Esophagus muscularis mucosa (tissue), 4 donors: ENCODE measurements at regions not wholly inside any gene's neighbourhood (a gene's known extent, or its start where the extent isn't known, plus 50 kb on each side); places are given as distances from the start of the nearest gene placed in this dataset.
"Not testable (repeated sequence)": the region's sequence is repeated elsewhere in the genome, so short reads cannot be mapped to it uniquely, and the experiment has no call there.

Experiments
- DNase-seq: peaks from one replicate; pipeline ENCODE4 v3.0.0-alpha.2; 2017; ENCODE audit errors: extremely low spot score
- H3K27ac ChIP-seq, 4 donors: fragments of 200-600 bp; sonication (generic); replicated peaks in 1 of 4; 1 replicate in 3 of 4; 2 replicates in 1 of 4; pipeline ENCODE4 v1.5.1; 2016 to 2019; ENCODE audit warnings: mild to moderate bottlenecking in 1 of 4
- H3K27me3 ChIP-seq, 4 donors: fragments of 200-600 bp; sonication (generic); one replicate each; pipeline versions ENCODE4 v1.5.1 to v1.6.0; 2016 to 2019
- H3K36me3 ChIP-seq, 4 donors: fragments of 200-600 bp; sonication (generic); one replicate each; pipeline ENCODE4 v1.5.1; 2016 to 2019
- H3K4me1 ChIP-seq, 4 donors: fragments of 200-600 bp; sonication (generic); one replicate each; pipeline ENCODE4 v1.5.1; 2016 to 2019
- H3K4me3 ChIP-seq, 4 donors: fragments of 200-600 bp; sonication (generic); 1 replicate in 2 of 4; 2 replicates in 2 of 4; pipeline ENCODE4 v1.5.1; 2016 to 2019; ENCODE audit warnings: mild to moderate bottlenecking in 4 of 4, moderate library complexity in 1 of 4
- H3K9me3 ChIP-seq, 4 donors: fragments of 200-600 bp; sonication (generic); 1 replicate in 3 of 4; 2 replicates in 1 of 4; pipeline ENCODE4 v1.5.1; 2016 to 2019
- EP300 ChIP-seq: sonication (generic); formaldehyde crosslinking; IDR thresholded peaks from one replicate; pipeline ENCODE4 v1.6.1; 2017; ENCODE audit warnings: antibody characterized with exemption
- POLR2A ChIP-seq: fragments of 450-650 bp; IDR thresholded peaks from one replicate; pipeline ENCODE4 v1.6.1; 2017; ENCODE audit warnings: antibody characterized with exemption, moderate library complexity, mild to moderate bottlenecking, low read depth
- POLR2AphosphoS5 ChIP-seq, 2 donors: sonication (generic); formaldehyde crosslinking; IDR thresholded peaks; one replicate each; pipeline ENCODE4 v1.6.1; 2017; ENCODE audit warnings: antibody characterized with exemption in 2 of 2
- WGBS: methylation state at CpG from one replicate; pipeline ENCODE4 v1.1.5; 2018; 5-methylcytosine and 5-hydroxymethylcytosine counted together
- intact Hi-C: fragments of 100-400 bp; cut with DNase I; formaldehyde crosslinking; loops from one replicate; pipeline ENCODE4 v1.15.1; 2023
- TF ChIP-seq, protein P1 (sequence below), 3 experiments: fragments of 200-600 bp in 2 of 3; fragments of 450-650 bp in 1 of 3; sonication (generic) in 2 of 3; IDR thresholded peaks; one replicate each; pipeline ENCODE4 v1.5.1; 2017 to 2019; ENCODE audit warnings: antibody characterized with exemption in 3 of 3, mild to moderate bottlenecking in 2 of 3, moderate library complexity in 1 of 3

- TF ChIP-seq POLR2AphosphoS5 (IDR thresholded peaks at IDR 0.05) (no peak), EP300 (no peak), POLR2A (no peak)
- TF ChIP-seq, protein P1, sequence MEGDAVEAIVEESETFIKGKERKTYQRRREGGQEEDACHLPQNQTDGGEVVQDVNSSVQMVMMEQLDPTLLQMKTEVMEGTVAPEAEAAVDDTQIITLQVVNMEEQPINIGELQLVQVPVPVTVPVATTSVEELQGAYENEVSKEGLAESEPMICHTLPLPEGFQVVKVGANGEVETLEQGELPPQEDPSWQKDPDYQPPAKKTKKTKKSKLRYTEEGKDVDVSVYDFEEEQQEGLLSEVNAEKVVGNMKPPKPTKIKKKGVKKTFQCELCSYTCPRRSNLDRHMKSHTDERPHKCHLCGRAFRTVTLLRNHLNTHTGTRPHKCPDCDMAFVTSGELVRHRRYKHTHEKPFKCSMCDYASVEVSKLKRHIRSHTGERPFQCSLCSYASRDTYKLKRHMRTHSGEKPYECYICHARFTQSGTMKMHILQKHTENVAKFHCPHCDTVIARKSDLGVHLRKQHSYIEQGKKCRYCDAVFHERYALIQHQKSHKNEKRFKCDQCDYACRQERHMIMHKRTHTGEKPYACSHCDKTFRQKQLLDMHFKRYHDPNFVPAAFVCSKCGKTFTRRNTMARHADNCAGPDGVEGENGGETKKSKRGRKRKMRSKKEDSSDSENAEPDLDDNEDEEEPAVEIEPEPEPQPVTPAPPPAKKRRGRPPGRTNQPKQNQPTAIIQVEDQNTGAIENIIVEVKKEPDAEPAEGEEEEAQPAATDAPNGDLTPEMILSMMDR (IDR thresholded peaks at IDR 0.05), result no peak
- Histone ChIP-seq H3K27me3 (no peaks in the 10 kb centered on the region), H3K4me3 (no peak overlapping the region), H3K27ac (no peak overlapping the region), H3K4me1 (no peaks in the 10 kb centered on the region), H3K36me3 (peaks cover 0 to 3% (median 0%) of the 10 kb centered on the region in 4 donors), H3K9me3 (no peaks in the 10 kb centered on the region)
- WGBS, result 77% methylated on average over 1 of the region's 1 CpG
- no peak for DNase-seq
- intact Hi-C loops, result no loop called here
Measured at GRCh38 chr1:65605621-65606020, 185.2 kb downstream of the LEPR start.

- TF ChIP-seq, protein P1 (IDR thresholded peaks at IDR 0.05), result no peak
- TF ChIP-seq POLR2AphosphoS5 (IDR thresholded peaks at IDR 0.05) (no peak), POLR2A (no peak)
- Histone ChIP-seq H3K27ac (no peak overlapping the region), H3K27me3 (no peaks in the 10 kb centered on the region), H3K9me3 (no peaks in the 10 kb centered on the region), H3K4me3 (no peak overlapping the region), H3K4me1 (no peaks in the 10 kb centered on the region), H3K36me3 (peaks cover 0 to 3% (median 0%) of the 10 kb centered on the region in 4 donors)
- intact Hi-C loops, result no loop called here
- no peak for DNase-seq
- 71% methylated on average over 3 of the region's 3 CpGs for WGBS
Measured at GRCh38 chr1:65606426-65606825, 186.0 kb downstream of the LEPR start.

DNA sequence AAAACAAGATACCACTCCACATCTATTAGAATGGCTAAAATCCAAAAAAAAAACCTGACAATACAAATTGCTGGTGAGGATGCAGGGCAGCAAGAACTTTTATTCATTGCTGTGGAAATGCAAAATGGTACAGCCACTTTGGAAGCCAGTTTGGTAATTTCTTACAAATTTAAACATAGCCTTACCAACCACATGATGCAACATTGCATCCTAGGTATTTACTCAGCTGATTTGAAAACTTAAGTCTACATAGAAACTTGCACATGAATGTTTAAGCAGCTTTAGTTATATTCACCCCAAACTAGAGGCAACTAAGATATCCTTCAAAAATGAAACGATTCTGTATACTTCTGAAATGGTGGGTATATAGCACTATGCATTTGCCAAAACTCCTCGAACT lies 178.8 kb upstream of the PDE4B start:
- Histone ChIP-seq H3K36me3 (peaks cover 0 to 3% (median 0%) of the 10 kb centered on the region in 4 donors), H3K9me3 (no peaks in the 10 kb centered on the region), H3K27ac (no peak overlapping the region), H3K27me3 (no peaks in the 10 kb centered on the region), H3K4me1 (no peaks in the 10 kb centered on the region), H3K4me3 (no peak overlapping the region)
- DNase-seq, result no peak
- TF ChIP-seq POLR2A (no peak), EP300 (no peak), POLR2AphosphoS5 (IDR thresholded peaks at IDR 0.05) (no peak)
- TF ChIP-seq, protein P1 (IDR thresholded peaks at IDR 0.05), result no peak
- 90% methylated on average over 2 of the region's 2 CpGs for WGBS
- intact Hi-C loops, result no loop called here

DNA sequence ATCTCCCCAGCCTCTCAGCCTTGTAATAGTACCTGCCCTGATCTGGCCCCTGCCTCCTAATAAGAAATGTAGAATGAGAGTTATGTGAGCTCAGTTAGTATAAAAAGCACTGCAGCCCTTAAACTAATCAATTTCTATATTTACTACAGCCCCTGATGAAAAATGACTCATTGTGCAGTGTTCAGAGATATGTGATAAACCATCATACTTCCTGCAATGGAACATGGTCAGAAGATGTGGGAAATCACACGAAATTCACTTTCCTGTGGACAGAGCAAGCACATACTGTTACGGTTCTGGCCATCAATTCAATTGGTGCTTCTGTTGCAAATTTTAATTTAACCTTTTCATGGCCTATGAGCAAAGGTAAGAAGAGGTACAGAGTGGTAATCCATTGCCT lies 176.8 kb upstream of the PDE4B start:
- DNase-seq, result no peak
- Histone ChIP-seq H3K27me3 (no peaks in the 10 kb centered on the region), H3K27ac (no peak overlapping the region), H3K4me1 (no peaks in the 10 kb centered on the region), H3K4me3 (no peak overlapping the region), H3K9me3 (no peaks in the 10 kb centered on the region), H3K36me3 (peaks cover 0 to 3% (median 0%) of the 10 kb centered on the region in 4 donors)
- TF ChIP-seq POLR2AphosphoS5 (IDR thresholded peaks at IDR 0.05) (no peak), POLR2A (no peak), EP300 (no peak)
- TF ChIP-seq, protein P1 (IDR thresholded peaks at IDR 0.05), result no peak
- WGBS, result 35% methylated on average over 2 of the region's 2 CpGs
- intact Hi-C loops, result no loop called here

DNA sequence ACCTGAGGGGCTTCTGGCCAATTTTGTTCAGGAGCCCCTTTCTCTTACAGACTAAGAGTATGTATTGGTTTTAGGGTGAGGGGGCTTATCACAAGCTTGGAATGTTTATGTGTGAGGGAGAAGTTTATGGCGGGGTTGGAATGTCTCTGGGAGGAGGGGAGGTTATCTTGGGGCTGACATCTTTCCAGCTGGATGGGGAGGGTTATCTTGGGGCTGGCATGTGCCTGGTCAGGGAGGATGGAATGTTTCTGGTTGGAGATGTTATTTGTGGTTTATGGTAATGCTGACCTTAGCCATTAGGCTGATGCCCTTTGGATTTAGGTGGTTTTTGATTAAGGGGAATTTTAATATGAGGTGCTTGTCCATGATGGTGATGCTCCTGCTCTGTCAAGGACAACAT lies 171.0 kb upstream of the PDE4B start:
- H3K27ac ChIP-seq, H3K27me3 ChIP-seq, H3K36me3 ChIP-seq, H3K4me1 ChIP-seq, H3K9me3 ChIP-seq, DNase-seq, intact Hi-C loops, H3K4me3 ChIP-seq: not testable (repeated sequence)
- 89% methylated on average over 1 of the region's 1 CpG for WGBS
